ENCODE measurements at regions not wholly inside any gene's neighbourhood (a gene's known extent, or its start where the extent isn't known, plus 50 kb on each side); places are given as distances from the start of the nearest gene placed in this dataset.

DNA sequence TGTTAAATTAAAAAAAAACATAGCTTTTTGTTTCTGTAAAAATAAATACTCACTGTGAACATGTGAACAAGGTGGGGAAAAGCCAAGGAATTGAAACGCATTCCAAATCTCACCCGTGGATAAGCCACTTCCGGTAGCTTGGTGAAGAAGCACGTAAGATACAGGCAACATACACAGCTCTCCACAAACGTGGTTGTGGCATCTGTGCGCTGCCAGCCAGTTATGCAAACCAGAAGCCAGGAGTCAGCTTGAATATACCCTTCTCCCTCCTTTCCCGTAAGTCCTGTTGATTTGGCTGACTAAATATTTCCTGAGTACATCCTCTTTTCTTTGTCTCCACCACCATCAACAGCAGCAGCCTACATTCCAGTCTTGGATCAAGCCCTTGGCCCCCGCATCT lies 486.2 kb downstream of the VRK1 start:
- Histone ChIP-seq H3K4me1 (ENCODE audit: control insufficient read depth in 1 of 2, insufficient read depth in 2 of 2, low read length in 2 of 2) (no peaks in the 10 kb centered on the region), H3K27ac (ENCODE audit: low read length) (no peak overlapping the region), H3K27me3 (ENCODE audit: low read depth, low read length) (no peaks in the 10 kb centered on the region), H3K9me3 (ENCODE audit: control insufficient read depth in 1 of 2, low read length in 2 of 2) (no peaks in the 10 kb centered on the region), H3K36me3 (ENCODE audit: control insufficient read depth in 1 of 2, insufficient read depth in 2 of 2, low read length in 2 of 2) (no peaks in the 10 kb centered on the region), H3K4me3 (ENCODE audit: low read depth in 1 of 2, low read length in 2 of 2) (no peak overlapping the region)

GRCh38 chr14:97283841-97284240 lies 486.7 kb downstream of the VRK1 start:
- Histone ChIP-seq H3K9me3 (ENCODE audit: control insufficient read depth in 1 of 2, low read length in 2 of 2) (no peaks in the 10 kb centered on the region), H3K4me3 (ENCODE audit: low read depth in 1 of 2, low read length in 2 of 2) (no peak overlapping the region), H3K27me3 (ENCODE audit: low read depth, low read length) (no peaks in the 10 kb centered on the region), H3K36me3 (ENCODE audit: control insufficient read depth in 1 of 2, insufficient read depth in 2 of 2, low read length in 2 of 2) (no peaks in the 10 kb centered on the region), H3K4me1 (ENCODE audit: control insufficient read depth in 1 of 2, insufficient read depth in 2 of 2, low read length in 2 of 2) (no peaks in the 10 kb centered on the region), H3K27ac (ENCODE audit: low read length) (no peak overlapping the region)

DNA sequence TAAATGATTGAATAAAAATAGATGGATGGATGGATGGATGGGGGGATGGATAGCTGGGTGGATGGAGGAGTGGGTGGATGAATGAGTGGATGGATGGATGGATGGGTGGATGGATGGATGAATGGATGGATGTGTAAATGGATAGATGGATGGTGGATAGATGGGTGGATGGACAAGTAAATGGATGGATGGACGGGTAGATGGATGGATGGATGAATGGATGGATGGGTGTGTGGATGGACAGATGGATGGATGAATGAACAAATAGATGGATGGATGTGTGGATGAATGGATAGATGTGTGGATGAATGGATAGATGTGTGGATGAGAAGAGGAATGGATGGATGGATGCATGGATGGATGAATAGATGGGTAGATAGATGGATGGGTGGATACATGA lies 490.8 kb downstream of the VRK1 start:
- no peaks in the 10 kb centered on the region for H3K9me3 ChIP-seq (ENCODE audit: control insufficient read depth in 1 of 2, low read length in 2 of 2)
- H3K4me3 ChIP-seq (ENCODE audit: low read depth in 1 of 2, low read length in 2 of 2), result no peak overlapping the region
- no peaks in the 10 kb centered on the region for H3K4me1 ChIP-seq (ENCODE audit: control insufficient read depth in 1 of 2, insufficient read depth in 2 of 2, low read length in 2 of 2)
- no peaks in the 10 kb centered on the region for H3K36me3 ChIP-seq (ENCODE audit: control insufficient read depth in 1 of 2, insufficient read depth in 2 of 2, low read length in 2 of 2)
- H3K27ac ChIP-seq (ENCODE audit: low read length), result no peak overlapping the region
- no peaks in the 10 kb centered on the region for H3K27me3 ChIP-seq (ENCODE audit: low read depth, low read length)

DNA sequence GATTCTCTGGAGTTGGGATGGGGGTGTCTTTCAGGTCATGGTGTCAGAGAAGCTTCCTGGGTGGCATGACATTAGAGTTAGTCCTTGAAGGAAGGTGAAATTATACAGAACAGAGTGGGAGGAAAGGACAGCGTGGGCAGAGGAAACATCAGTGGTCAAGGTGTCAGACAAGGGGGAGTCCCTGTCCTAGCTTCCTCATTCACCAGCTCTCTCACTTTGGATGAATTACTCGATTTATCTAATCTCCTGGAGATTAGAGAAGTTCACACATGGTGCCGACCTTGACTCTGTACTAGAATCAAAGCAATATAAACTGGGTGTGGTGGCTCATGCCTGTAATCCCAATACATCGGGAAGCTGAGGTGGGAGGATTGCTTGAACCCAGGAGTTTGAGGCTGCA lies 492.9 kb downstream of the VRK1 start:
- no peak overlapping the region for H3K27ac ChIP-seq (ENCODE audit: low read length)
- no peaks in the 10 kb centered on the region for H3K9me3 ChIP-seq (ENCODE audit: control insufficient read depth in 1 of 2, low read length in 2 of 2)
- H3K4me1 ChIP-seq (ENCODE audit: control insufficient read depth in 1 of 2, insufficient read depth in 2 of 2, low read length in 2 of 2), result no peaks in the 10 kb centered on the region
- H3K4me3 ChIP-seq (ENCODE audit: low read depth in 1 of 2, low read length in 2 of 2), result no peak overlapping the region
- no peaks in the 10 kb centered on the region for H3K27me3 ChIP-seq (ENCODE audit: low read depth, low read length)
- H3K36me3 ChIP-seq (ENCODE audit: control insufficient read depth in 1 of 2, insufficient read depth in 2 of 2, low read length in 2 of 2), result no peaks in the 10 kb centered on the region

- no peaks in the 10 kb centered on the region for H3K4me1 ChIP-seq (ENCODE audit: control insufficient read depth in 1 of 2, insufficient read depth in 2 of 2, low read length in 2 of 2)
- no peaks in the 10 kb centered on the region for H3K36me3 ChIP-seq (ENCODE audit: control insufficient read depth in 1 of 2, insufficient read depth in 2 of 2, low read length in 2 of 2)
- no peaks in the 10 kb centered on the region for H3K27me3 ChIP-seq (ENCODE audit: low read depth, low read length)
- no peaks in the 10 kb centered on the region for H3K9me3 ChIP-seq (ENCODE audit: control insufficient read depth in 1 of 2, low read length in 2 of 2)
- H3K27ac ChIP-seq (ENCODE audit: low read length), result no peak overlapping the region
- no peak overlapping the region for H3K4me3 ChIP-seq (ENCODE audit: low read depth in 1 of 2, low read length in 2 of 2)
Measured at GRCh38 chr14:97290977-97291376, 493.8 kb downstream of the VRK1 start.

DNA sequence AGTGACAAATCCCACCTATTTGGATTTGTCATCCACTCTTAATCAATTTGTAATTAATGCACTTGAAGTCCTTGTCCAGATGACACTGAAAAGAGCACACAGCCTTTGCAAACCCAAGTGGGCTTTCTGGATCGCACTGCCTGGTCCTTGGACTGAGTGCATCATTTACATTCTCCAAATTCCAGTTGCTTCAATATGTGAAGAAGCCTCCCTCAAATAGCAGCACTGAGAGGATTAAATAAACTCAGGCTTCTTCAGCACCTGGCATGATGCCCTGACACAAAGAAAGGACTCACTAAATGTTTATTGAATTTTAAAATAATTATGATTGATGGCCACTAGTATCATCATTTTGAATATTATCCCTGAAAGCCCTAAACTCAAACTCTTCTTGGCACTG lies 496.5 kb downstream of the VRK1 start:
- Histone ChIP-seq H3K27ac (ENCODE audit: low read length) (no peak overlapping the region), H3K9me3 (ENCODE audit: control insufficient read depth in 1 of 2, low read length in 2 of 2) (no peaks in the 10 kb centered on the region), H3K36me3 (ENCODE audit: control insufficient read depth in 1 of 2, insufficient read depth in 2 of 2, low read length in 2 of 2) (no peaks in the 10 kb centered on the region), H3K27me3 (ENCODE audit: low read depth, low read length) (no peaks in the 10 kb centered on the region), H3K4me1 (ENCODE audit: control insufficient read depth in 1 of 2, insufficient read depth in 2 of 2, low read length in 2 of 2) (no peaks in the 10 kb centered on the region), H3K4me3 (ENCODE audit: low read depth in 1 of 2, low read length in 2 of 2) (no peak overlapping the region)

GRCh38 chr14:97295108-97295710 lies 498.0 kb downstream of the VRK1 start:
- Histone ChIP-seq H3K36me3 (ENCODE audit: control insufficient read depth in 1 of 2, insufficient read depth in 2 of 2, low read length in 2 of 2) (no peaks in the 10 kb centered on the region), H3K4me3 (ENCODE audit: low read depth in 1 of 2, low read length in 2 of 2) (no peak overlapping the region), H3K27ac (ENCODE audit: low read length) (no peak overlapping the region), H3K27me3 (ENCODE audit: low read depth, low read length) (no peaks in the 10 kb centered on the region), H3K9me3 (ENCODE audit: control insufficient read depth in 1 of 2, low read length in 2 of 2) (no peaks in the 10 kb centered on the region), H3K4me1 (ENCODE audit: control insufficient read depth in 1 of 2, insufficient read depth in 2 of 2, low read length in 2 of 2) (no peaks in the 10 kb centered on the region)

DNA sequence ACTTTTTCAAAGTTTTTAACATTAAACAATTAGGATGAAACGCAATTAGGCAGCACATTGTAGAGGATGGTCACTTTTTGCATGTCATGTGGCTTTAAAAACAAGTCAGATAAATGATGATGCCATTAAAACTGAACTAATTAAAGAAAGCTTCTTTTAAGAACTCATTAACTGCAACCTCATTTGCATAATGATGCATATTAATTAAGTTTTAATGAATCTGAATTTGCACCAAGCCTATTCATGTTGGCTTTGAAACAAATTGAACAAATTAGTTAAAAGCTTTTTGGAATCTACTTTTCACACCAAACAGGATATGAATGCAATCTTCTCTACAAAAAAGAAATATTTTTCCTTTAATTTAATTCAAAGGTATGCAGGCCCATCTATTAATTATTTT lies 499.0 kb downstream of the VRK1 start:
- Histone ChIP-seq H3K36me3 (ENCODE audit: control insufficient read depth in 1 of 2, insufficient read depth in 2 of 2, low read length in 2 of 2) (no peaks in the 10 kb centered on the region), H3K27me3 (ENCODE audit: low read depth, low read length) (no peaks in the 10 kb centered on the region), H3K27ac (ENCODE audit: low read length) (no peak overlapping the region), H3K9me3 (ENCODE audit: control insufficient read depth in 1 of 2, low read length in 2 of 2) (no peaks in the 10 kb centered on the region), H3K4me1 (ENCODE audit: control insufficient read depth in 1 of 2, insufficient read depth in 2 of 2, low read length in 2 of 2) (no peaks in the 10 kb centered on the region), H3K4me3 (ENCODE audit: low read depth in 1 of 2, low read length in 2 of 2) (no peak overlapping the region)

- Histone ChIP-seq H3K27me3 (ENCODE audit: low read depth, low read length) (no peaks in the 10 kb centered on the region), H3K4me3 (ENCODE audit: low read depth in 1 of 2, low read length in 2 of 2) (no peak overlapping the region), H3K36me3 (ENCODE audit: control insufficient read depth in 1 of 2, insufficient read depth in 2 of 2, low read length in 2 of 2) (no peaks in the 10 kb centered on the region), H3K9me3 (ENCODE audit: control insufficient read depth in 1 of 2, low read length in 2 of 2) (no peaks in the 10 kb centered on the region), H3K4me1 (ENCODE audit: control insufficient read depth in 1 of 2, insufficient read depth in 2 of 2, low read length in 2 of 2) (no peaks in the 10 kb centered on the region), H3K27ac (ENCODE audit: low read length) (no peak overlapping the region)
Measured at GRCh38 chr14:97297100-97297499, 499.9 kb downstream of the VRK1 start.

DNA sequence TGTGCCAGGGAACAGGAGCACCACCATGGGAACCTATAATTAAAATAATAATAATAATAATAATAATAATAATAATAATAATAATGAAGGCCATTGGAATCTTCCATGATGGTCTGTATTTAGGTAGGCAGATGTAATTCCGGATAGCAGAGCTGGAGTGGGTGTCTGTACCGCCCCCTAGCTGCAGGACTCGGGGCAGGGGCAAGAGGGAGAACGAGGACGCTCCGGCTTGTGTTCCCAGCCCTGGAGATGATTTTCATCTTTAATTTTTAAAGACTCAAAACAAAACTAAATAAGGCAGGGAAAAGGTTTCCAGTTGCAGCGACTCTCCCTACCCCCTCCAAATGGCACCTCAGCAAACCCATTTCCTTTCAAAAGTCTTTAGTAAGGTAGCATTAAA lies 501.1 kb downstream of the VRK1 start:
- H3K9me3 ChIP-seq (ENCODE audit: control insufficient read depth in 1 of 2, low read length in 2 of 2), result no peaks in the 10 kb centered on the region
- H3K4me3 ChIP-seq (ENCODE audit: low read depth in 1 of 2, low read length in 2 of 2), result no peak overlapping the region
- no peaks in the 10 kb centered on the region for H3K36me3 ChIP-seq (ENCODE audit: control insufficient read depth in 1 of 2, insufficient read depth in 2 of 2, low read length in 2 of 2)
- H3K27ac ChIP-seq (ENCODE audit: low read length), result no peak overlapping the region
- H3K4me1 ChIP-seq (ENCODE audit: control insufficient read depth in 1 of 2, insufficient read depth in 2 of 2, low read length in 2 of 2), result no peaks in the 10 kb centered on the region
- H3K27me3 ChIP-seq (ENCODE audit: low read depth, low read length), result no peaks in the 10 kb centered on the region

DNA sequence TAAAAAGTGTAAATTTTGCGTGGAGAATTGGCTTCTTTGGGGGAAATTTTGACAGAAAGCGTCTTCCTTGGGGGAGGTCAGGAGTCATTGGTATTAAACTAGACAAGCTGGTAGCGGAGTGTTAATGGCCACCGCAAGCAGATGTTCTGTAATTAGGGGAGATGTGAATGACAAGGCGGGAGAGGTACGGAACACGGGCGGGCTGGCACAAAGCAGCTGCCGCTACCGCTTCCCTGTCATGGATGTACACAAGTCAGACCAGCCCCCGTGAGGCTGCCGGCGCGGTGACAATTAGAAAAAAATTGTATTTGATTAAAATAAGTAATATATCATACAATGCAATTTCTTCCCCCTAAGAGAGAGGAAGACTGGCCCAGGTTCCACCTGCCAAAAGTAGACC lies 501.6 kb downstream of the VRK1 start:
- H3K27ac ChIP-seq (ENCODE audit: low read length), result no peak overlapping the region
- no peaks in the 10 kb centered on the region for H3K9me3 ChIP-seq (ENCODE audit: control insufficient read depth in 1 of 2, low read length in 2 of 2)
- H3K27me3 ChIP-seq (ENCODE audit: low read depth, low read length), result no peaks in the 10 kb centered on the region

DNA sequence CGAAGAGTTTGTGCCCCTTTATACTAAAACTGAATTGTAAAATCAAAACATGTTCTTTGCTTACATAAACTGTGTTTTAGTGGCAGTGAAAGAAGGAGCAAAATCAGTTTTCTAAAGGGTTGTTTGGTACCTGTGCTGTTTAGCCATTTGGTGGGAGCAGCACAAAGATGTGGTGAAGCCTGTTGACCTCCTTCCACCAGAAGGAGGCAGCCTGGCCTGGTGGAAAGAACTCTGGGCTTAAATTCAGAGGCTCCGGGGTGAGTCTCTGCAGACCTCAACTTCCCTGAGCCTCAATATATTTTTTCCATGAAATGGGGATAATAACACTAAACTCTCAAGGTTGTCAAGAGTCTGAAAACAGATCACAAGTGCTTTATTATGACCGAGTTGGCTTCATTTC lies 502.5 kb downstream of the VRK1 start:
- Histone ChIP-seq H3K9me3 (ENCODE audit: control insufficient read depth in 1 of 2, low read length in 2 of 2) (no peaks in the 10 kb centered on the region), H3K27ac (ENCODE audit: low read length) (no peak overlapping the region), H3K27me3 (ENCODE audit: low read depth, low read length) (no peaks in the 10 kb centered on the region), H3K36me3 (ENCODE audit: control insufficient read depth in 1 of 2, insufficient read depth in 2 of 2, low read length in 2 of 2) (no peaks in the 10 kb centered on the region), H3K4me3 (ENCODE audit: low read depth in 1 of 2, low read length in 2 of 2) (no peak overlapping the region), H3K4me1 (ENCODE audit: control insufficient read depth in 1 of 2, insufficient read depth in 2 of 2, low read length in 2 of 2) (no peaks in the 10 kb centered on the region)

More for the DNA sequence above, 501.6 kb downstream of the VRK1 start:
- Histone ChIP-seq H3K4me1 (ENCODE audit: control insufficient read depth in 1 of 2, insufficient read depth in 2 of 2, low read length in 2 of 2) (no peaks in the 10 kb centered on the region), H3K4me3 (ENCODE audit: low read depth in 1 of 2, low read length in 2 of 2) (no peak overlapping the region), H3K36me3 (ENCODE audit: control insufficient read depth in 1 of 2, insufficient read depth in 2 of 2, low read length in 2 of 2) (no peaks in the 10 kb centered on the region)

Measured in muscle layer of duodenum (tissue), 2 donors.